IMR-90 (cell line): ENCODE measurements at regions not wholly inside any gene's neighbourhood (a gene's known extent, or its start where the extent isn't known, plus 50 kb on each side); places are given as distances from the start of the nearest gene placed in this dataset.

Experiments
- ATAC-seq: fragments of 200-7000 bp; cut with Tn5 transposase; 2 replicates; pipeline ENCODE4 v1.9.1; 2020; ENCODE audit warnings: low read depth, mild to moderate bottlenecking, moderate library complexity
- BruUV-seq: library from RNA; stranded (reverse); fragments of 400-500 nt; replicated peaks from 2 replicates; lab custom pipeline; 2021; lab: Mats Ljungman, UMichigan
- CTCF ChIA-PET: fragments of 300-600 bp; formaldehyde crosslinking; extraction: SDS; loops from one replicate; lab custom pipeline; 2021; ENCODE audit warnings: antibody characterized with exemption; lab: Yijun Ruan, JAX
- POLR2A ChIA-PET: fragments of 300-600 bp; sonication (Branson Sonifier 250); formaldehyde crosslinking; loops from one replicate; lab custom pipeline; 2022; ENCODE audit warnings: antibody characterized with exemption; ENCODE audit not compliant: unreplicated experiment; lab: Charles Lee
- DNase-seq: peaks from one replicate; pipeline ENCODE4 v3.0.0; 2013
- H2AFZ ChIP-seq: replicated peaks from 2 replicates; pipeline ENCODE3; 2013; ENCODE audit warnings: low read length, mild to moderate bottlenecking; ENCODE audit not compliant: poor library complexity
- H2AK5ac ChIP-seq: 2 replicates; pipeline ENCODE4 v1.6.1; 2013; ENCODE audit warnings: low read depth, low read length, inconsistent platforms
- H2AK9ac ChIP-seq: replicated peaks from 2 replicates; pipeline ENCODE3; 2013; ENCODE audit warnings: mild to moderate bottlenecking, low read depth, low read length, moderate library complexity; ENCODE audit not compliant: poor library complexity
- H2BK120ac ChIP-seq: 2 replicates; pipeline ENCODE4 v1.6.1; 2013; ENCODE audit warnings: low read depth, low read length, inconsistent platforms
- H2BK15ac ChIP-seq: 3 replicates; pipeline ENCODE4 v1.6.1; 2013; ENCODE audit warnings: low read depth, low read length, inconsistent platforms
- H2BK20ac ChIP-seq: 2 replicates; pipeline ENCODE4 v1.6.1; 2013; ENCODE audit warnings: low read depth, mild to moderate bottlenecking, inconsistent platforms, low read length, moderate library complexity
- H2BK5ac ChIP-seq: 2 replicates; pipeline ENCODE4 v1.6.1; 2013; ENCODE audit warnings: mild to moderate bottlenecking, low read depth, low read length, inconsistent platforms; ENCODE audit not compliant: poor library complexity, severe bottlenecking
- H3K14ac ChIP-seq: replicated peaks from 2 replicates; pipeline ENCODE4 v1.6.1; 2013; ENCODE audit warnings: low read depth, low read length, inconsistent platforms
- H3K18ac ChIP-seq: 2 replicates; pipeline ENCODE4 v1.6.1; 2013; ENCODE audit warnings: low read depth, low read length, control low read depth
- H3K23ac ChIP-seq: 2 replicates; pipeline ENCODE4 v1.6.1; 2013; ENCODE audit warnings: low read depth, low read length, inconsistent platforms
- H3K27ac ChIP-seq: 2 replicates; pipeline ENCODE4 v1.5.1; 2013; ENCODE audit warnings: mild to moderate bottlenecking, control low read depth, low read length; ENCODE audit not compliant: insufficient read depth
- H3K27me3 ChIP-seq: 2 replicates; pipeline ENCODE4 v1.6.1; 2013; ENCODE audit warnings: low read length; ENCODE audit not compliant: control insufficient read depth, insufficient read depth
- H3K36me3 ChIP-seq: 2 replicates; pipeline ENCODE4 v1.6.1; 2013; ENCODE audit warnings: low read length, mixed read lengths; ENCODE audit not compliant: control insufficient read depth, insufficient read depth
- H3K4ac ChIP-seq: 2 replicates; pipeline ENCODE4 v1.6.1; 2013; ENCODE audit warnings: low read depth, low read length, inconsistent platforms
- H3K4me1 ChIP-seq: 2 replicates; pipeline ENCODE4 v1.6.1; 2013; ENCODE audit warnings: low read length, mixed read lengths; ENCODE audit not compliant: control insufficient read depth, insufficient read depth
- H3K4me2 ChIP-seq: 2 replicates; pipeline ENCODE4 v1.6.1; 2013; ENCODE audit warnings: low read depth, mild to moderate bottlenecking, control low read depth, low read length, moderate library complexity
- H3K4me3 ChIP-seq: 2 replicates; pipeline ENCODE4 v1.5.1; 2013; ENCODE audit warnings: low read depth, mild to moderate bottlenecking, control low read depth, low read length, moderate library complexity; ENCODE audit not compliant: insufficient read depth
- H3K56ac ChIP-seq: 2 replicates; pipeline ENCODE4 v1.6.1; 2013; ENCODE audit warnings: low read length, inconsistent platforms; ENCODE audit not compliant: insufficient read depth; ENCODE audit errors: extremely low read depth
- H3K79me1 ChIP-seq, 2 experiments: 2 replicates each; pipeline ENCODE4 v1.6.1; 2013; ENCODE audit warnings: low read length in 2 of 2, inconsistent platforms in 1 of 2, low read depth in 1 of 2
- H3K9ac ChIP-seq: 2 replicates; pipeline ENCODE4 v1.6.1; 2013; ENCODE audit warnings: low read depth, low read length, control low read depth
- H3K9me1 ChIP-seq: 2 replicates; pipeline ENCODE4 v1.6.1; 2013; ENCODE audit warnings: low read length, inconsistent platforms; ENCODE audit not compliant: insufficient read depth
- H3K9me3 ChIP-seq: 2 replicates; pipeline ENCODE4 v1.6.1; 2013; ENCODE audit warnings: low read length; ENCODE audit not compliant: control insufficient read depth, insufficient read depth
- H4K20me1 ChIP-seq: 2 replicates; pipeline ENCODE4 v1.6.1; 2013; ENCODE audit warnings: low read length, inconsistent platforms; ENCODE audit not compliant: insufficient read depth
- H4K5ac ChIP-seq: 2 replicates; pipeline ENCODE4 v1.6.1; 2013; ENCODE audit warnings: mild to moderate bottlenecking, low read depth, low read length, control low read depth
- H4K8ac ChIP-seq, 2 experiments: 2 replicates each; pipeline ENCODE4 v1.6.1; 2013; ENCODE audit warnings: low read depth in 2 of 2, low read length in 2 of 2, control low read depth in 1 of 2, inconsistent platforms in 1 of 2
- H4K91ac ChIP-seq: 2 replicates; pipeline ENCODE4 v1.6.1; 2013; ENCODE audit warnings: low read depth, low read length, inconsistent platforms; ENCODE audit not compliant: insufficient read depth
- BHLHE40 ChIP-seq: fragments of 150-350 bp; IDR thresholded peaks from 2 replicates; pipeline ENCODE4 v1.6.1; 2016; ENCODE audit warnings: mild to moderate bottlenecking, low read depth, low read length
- CHD1 ChIP-seq: IDR thresholded peaks from 2 replicates; pipeline ENCODE4 v1.6.1; 2012; ENCODE audit warnings: low read depth, low read length, improper control_type of control experiment
- FOS ChIP-seq: fragments of 150-350 bp; IDR thresholded peaks from 2 replicates; pipeline ENCODE4 v1.6.1; 2016; ENCODE audit warnings: low read depth, low read length
- POLR2A ChIP-seq: IDR thresholded peaks from 2 replicates; pipeline ENCODE4 v1.6.1; 2012; ENCODE audit warnings: mild to moderate bottlenecking, low read depth, low read length
- RAD21 ChIP-seq: IDR thresholded peaks from 2 replicates; pipeline ENCODE4 v1.6.1; 2012; ENCODE audit warnings: low read length, improper control_type of control experiment
- USF2 ChIP-seq: fragments of 150-350 bp; IDR thresholded peaks from 2 replicates; pipeline ENCODE4 v1.6.1; 2017; ENCODE audit warnings: mild to moderate bottlenecking, antibody characterized with exemption, low read length, low read depth
- WGBS, 2 experiments: methylation state at CpG; one replicate each; pipeline versions ENCODE4 v1.1.5 to v1.1.7; 2013; ENCODE audit warnings: missing lambda C conversion rate in 2 of 2; ENCODE audit not compliant: insufficient read length in 1 of 2; ENCODE audit errors: extremely low coverage in 2 of 2; 5-methylcytosine and 5-hydroxymethylcytosine counted together
- dilution Hi-C: fragments of 300-500 bp; cut with HindIII; formaldehyde crosslinking; loops from one replicate; pipeline ENCODE4 v1.14.3; 2018; ENCODE audit warnings: low sequenced_read_pairs; ENCODE audit not compliant: unreplicated experiment
- in situ Hi-C: fragments of 300-500 bp; cut with MboI; formaldehyde crosslinking; loops from 3 replicates; pipeline ENCODE4 v1.14.3; 2019; ENCODE audit warnings: low sequenced_read_pairs, inconsistent platforms, mixed read lengths
- intact Hi-C: fragments of 100-400 bp; cut with micrococcal nuclease; formaldehyde crosslinking; loops from 2 replicates; pipeline ENCODE4 v1.10.0; 2022

GRCh38 chr6:14896475-14896874, 349.4 kb upstream of the JARID2 start:
- H2AK9ac ChIP-seq, result no peak overlapping the region
- WGBS, 2 experiments, result no CpG with 5 or more reads among the region's 4 CpGs
- H3K9ac ChIP-seq, result no peak overlapping the region
- H4K91ac ChIP-seq, result no peak overlapping the region
- H2AK5ac ChIP-seq, result no peak overlapping the region
- ATAC-seq, result no peak
- H2AFZ ChIP-seq, result peak overlapping the region; percentile 5
- H3K9me1 ChIP-seq, result no peaks in the 10 kb centered on the region
- no peak overlapping the region for H2BK5ac ChIP-seq
- no peaks in the 10 kb centered on the region for H3K4me1 ChIP-seq
- H2BK20ac ChIP-seq, result no peak overlapping the region
- H3K27me3 ChIP-seq, result no peaks in the 10 kb centered on the region; the same call in 1 of the 2 replicates
- H3K27ac ChIP-seq, result no peak overlapping the region
- no peaks in the 10 kb centered on the region for H4K20me1 ChIP-seq
- H3K4me2 ChIP-seq, result no peak overlapping the region
- no peak overlapping the region for H3K18ac ChIP-seq
- no peaks in the 10 kb centered on the region for H3K36me3 ChIP-seq
- H3K4ac ChIP-seq, result no peak overlapping the region
- no peaks in the 10 kb centered on the region for H3K79me1 ChIP-seq
- H3K14ac ChIP-seq, result no peak overlapping the region
- no peak overlapping the region for H3K23ac ChIP-seq
- in situ Hi-C loops, result no loop called here
- POLR2A ChIA-PET, result no interaction called here
- H3K9me3 ChIP-seq, result peaks cover 2% of the 10 kb centered on the region
- no TSS peak for BruUV-seq
- CTCF ChIA-PET, result no interaction called here
- dilution Hi-C loops, result no loop called here
- TF ChIP-seq BHLHE40 (no peak), POLR2A (no peak), USF2 (peak; percentile 31; the same call in 1 of the 2 replicates), FOS (no peak), RAD21 (no peak), CHD1 (no peak)
- intact Hi-C loops, result no loop called here
- H2BK120ac ChIP-seq, result no peak overlapping the region
- no peak overlapping the region for H3K56ac ChIP-seq
- H4K5ac ChIP-seq, result no peak overlapping the region
- H3K4me3 ChIP-seq, result no peak overlapping the region
- peak; percentile 32 for DNase-seq
- no peak overlapping the region for H2BK15ac ChIP-seq
- no peak overlapping the region for H4K8ac ChIP-seq
